ENCODE measurements at regions not wholly inside any gene's neighbourhood (a gene's known extent, or its start where the extent isn't known, plus 50 kb on each side); places are given as distances from the start of the nearest gene placed in this dataset.

- TF ChIP-seq CHD7 (IDR thresholded peaks at IDR 0.05; ENCODE audit: insufficient replicate concordance, low read length) (no peak), SIRT6 (IDR thresholded peaks at IDR 0.05; ENCODE audit: low read length) (no peak), TAF7 (optimal IDR thresholded peaks at IDR 0.05; ENCODE audit: borderline replicate concordance, low read depth, low read length) (no peak), RBBP5 (IDR thresholded peaks at IDR 0.05; ENCODE audit: borderline replicate concordance, low read depth, low read length) (no peak), PHF8 (conservative IDR thresholded peaks at IDR 0.05; ENCODE audit: low read depth, low read length) (no peak)
Measured at GRCh38 chr3:117510396-117510795, 800.8 kb downstream of the TUSC7 start (continued).
